WTC11 (cell line): ENCODE measurements at regions not wholly inside any gene's neighbourhood (a gene's known extent, or its start where the extent isn't known, plus 50 kb on each side); places are given as distances from the start of the nearest gene placed in this dataset.
A peak's percentile ranks its signal among the peaks of the same experiment; 100 is the strongest.

Experiments used
- ATAC-seq: fragments of 200-7000 bp; cut with Tn5 transposase; 2 replicates; pipeline ENCODE4 v1.10.0; 2021; ENCODE audit warnings: mild to moderate bottlenecking, moderate library complexity
- CTCF ChIA-PET: fragments of 300-600 bp; sonication (Branson Sonifier 250); formaldehyde crosslinking; loops from one replicate; lab custom pipeline; 2021; ENCODE audit warnings: antibody characterized with exemption; lab: Charles Lee
- POLR2A ChIA-PET: fragments of 350-600 bp; sonication (Branson Sonifier 250); formaldehyde crosslinking; loops from one replicate; lab custom pipeline; 2021; ENCODE audit warnings: antibody characterized with exemption; lab: Charles Lee
- DNase-seq: peaks from one replicate; pipeline ENCODE4 v3.0.0; 2021; ENCODE audit warnings: low spot score
- H3K27ac Mint-ChIP-seq: 2 replicates; pipeline ENCODE4 v1.8.0; 2021; ENCODE audit warnings: mixed read lengths
- H3K27me3 Mint-ChIP-seq: 2 replicates; pipeline ENCODE4 v1.8.0; 2021; ENCODE audit warnings: low read depth, mild to moderate bottlenecking, moderate library complexity, mixed read lengths
- H3K36me3 Mint-ChIP-seq: 2 replicates; pipeline ENCODE4 v1.8.0; 2021; ENCODE audit warnings: mixed read lengths
- H3K4me1 Mint-ChIP-seq: 2 replicates; pipeline ENCODE4 v1.8.0; 2022; ENCODE audit warnings: mixed read lengths
- H3K4me3 Mint-ChIP-seq: 2 replicates; pipeline ENCODE4 v1.8.0; 2021; ENCODE audit warnings: mild to moderate bottlenecking, moderate library complexity, mixed read lengths
- H3K9me3 Mint-ChIP-seq: 2 replicates; pipeline ENCODE4 v1.8.0; 2021; ENCODE audit warnings: mixed read lengths
- ATF1 ChIP-seq: sonication (generic); formaldehyde crosslinking; IDR thresholded peaks from 2 replicates; pipeline ENCODE4 v1.8.1; 2023; ENCODE audit warnings: mild to moderate bottlenecking, moderate library complexity, missing genetic modification reagents
- CREB1 ChIP-seq: sonication (generic); formaldehyde crosslinking; IDR thresholded peaks from 2 replicates; pipeline ENCODE4 v1.8.0; 2023; ENCODE audit warnings: mild to moderate bottlenecking, missing genetic modification reagents
- CREM ChIP-seq: sonication (generic); formaldehyde crosslinking; IDR thresholded peaks from 2 replicates; pipeline ENCODE4 v1.8.1; 2022; ENCODE audit warnings: mild to moderate bottlenecking, missing genetic modification reagents, moderate library complexity
- E2F5 ChIP-seq: sonication (generic); formaldehyde crosslinking; IDR thresholded peaks from 2 replicates; pipeline ENCODE4 v1.8.1; 2022; ENCODE audit warnings: mild to moderate bottlenecking, moderate library complexity, missing genetic modification reagents
- GRHL2 ChIP-seq: fragments of 250-450 bp; sonication (Bioruptor Pico); IDR thresholded peaks from 2 replicates; pipeline ENCODE4 v1.8.0; 2022; ENCODE audit warnings: mild to moderate bottlenecking, moderate library complexity; ENCODE audit not compliant: insufficient replicate concordance, severe bottlenecking
- GTF2I ChIP-seq: fragments of 250-450 bp; sonication (Bioruptor Pico); conservative IDR thresholded peaks from 2 replicates; pipeline ENCODE4 v1.4.0; 2021; ENCODE audit warnings: mild to moderate bottlenecking
- HMGA2 ChIP-seq: fragments of 250-450 bp; sonication (Bioruptor Pico); IDR thresholded peaks from 2 replicates; pipeline ENCODE4 v1.4.0; 2021; ENCODE audit warnings: mild to moderate bottlenecking, moderate library complexity
- HMGXB4 ChIP-seq: sonication (generic); formaldehyde crosslinking; IDR thresholded peaks from 2 replicates; pipeline ENCODE4 v1.8.1; 2023; ENCODE audit warnings: mild to moderate bottlenecking, moderate library complexity, missing genetic modification reagents
- IRF1 ChIP-seq: sonication (generic); formaldehyde crosslinking; IDR thresholded peaks from 2 replicates; pipeline ENCODE4 v1.8.0; 2023; ENCODE audit warnings: missing genetic modification reagents
- NFATC4 ChIP-seq: fragments of 250-450 bp; sonication (Bioruptor Pico); IDR thresholded peaks from 2 replicates; pipeline ENCODE4 v1.9.0; 2021; ENCODE audit warnings: mild to moderate bottlenecking
- NFE2L1 ChIP-seq: sonication (generic); formaldehyde crosslinking; IDR thresholded peaks from 2 replicates; pipeline ENCODE4 v1.8.1; 2023; ENCODE audit warnings: missing genetic modification reagents
- TEAD1 ChIP-seq: sonication (generic); formaldehyde crosslinking; IDR thresholded peaks from 2 replicates; pipeline ENCODE4 v1.8.0; 2022; ENCODE audit warnings: mild to moderate bottlenecking, missing genetic modification reagents
- TP53 ChIP-seq: sonication (generic); formaldehyde crosslinking; IDR thresholded peaks from 2 replicates; pipeline ENCODE4 v1.8.1; 2023; ENCODE audit warnings: mild to moderate bottlenecking, missing genetic modification reagents
- USF1 ChIP-seq: sonication (generic); formaldehyde crosslinking; IDR thresholded peaks from 2 replicates; pipeline ENCODE4 v1.8.0; 2022; ENCODE audit warnings: mild to moderate bottlenecking, missing genetic modification reagents
- ZBTB21 ChIP-seq: sonication (generic); formaldehyde crosslinking; IDR thresholded peaks from 2 replicates; pipeline ENCODE4 v1.8.1; 2023; ENCODE audit warnings: mild to moderate bottlenecking, missing genetic modification reagents, borderline replicate concordance
- ZMAT4 ChIP-seq: fragments of 250-450 bp; sonication (Bioruptor Pico); IDR thresholded peaks from 2 replicates; pipeline ENCODE4 v1.9.0; 2021; ENCODE audit warnings: mild to moderate bottlenecking
- ZNF219 ChIP-seq: sonication (generic); formaldehyde crosslinking; IDR thresholded peaks from 2 replicates; pipeline ENCODE4 v1.8.0; 2023; ENCODE audit warnings: missing genetic modification reagents, mild to moderate bottlenecking, borderline replicate concordance
- ZNF232 ChIP-seq: sonication (generic); formaldehyde crosslinking; IDR thresholded peaks from 2 replicates; pipeline ENCODE4 v1.8.0; 2022; ENCODE audit warnings: mild to moderate bottlenecking, missing genetic modification reagents
- TF ChIP-seq, protein P1 (sequence below): sonication (generic); formaldehyde crosslinking; IDR thresholded peaks from 2 replicates; pipeline ENCODE4 v1.8.1; 2022; ENCODE audit warnings: missing genetic modification reagents, borderline replicate concordance

- Mint-ChIP-seq H3K9me3 (peaks cover 5% of the 10 kb centered on the region), H3K4me1 (peaks cover 6% of the 10 kb centered on the region), H3K27ac (no peak overlapping the region), H3K27me3 (no peaks in the 10 kb centered on the region), H3K36me3 (no peaks in the 10 kb centered on the region), H3K4me3 (no peak overlapping the region)
- POLR2A ChIA-PET = no interaction called here
- TF ChIP-seq TP53 (CRISPR knock-in tag) = no peak
- TF ChIP-seq HMGXB4 (CRISPR knock-in tag) = no peak
- TF ChIP-seq TEAD1 (CRISPR knock-in tag) = no peak
- no peak for TF ChIP-seq ZNF232 (CRISPR knock-in tag)
- TF ChIP-seq ZMAT4 (CRISPR knock-in tag) = no peak
- TF ChIP-seq GRHL2 (CRISPR knock-in tag) = no peak
- no peak for TF ChIP-seq GTF2I (CRISPR knock-in tag)
- TF ChIP-seq USF1 (CRISPR knock-in tag) = no peak
- DNase-seq (no peak), ATAC-seq (no peak)
- CTCF ChIA-PET = no interaction called here
Observed at GRCh38 chr2:226358688-226359087, 440.9 kb downstream of the IRS1 start.

GRCh38 chr2:226357816-226358215 is 441.8 kb downstream of the IRS1 start:
- ChIA-PET CTCF (no interaction called here), POLR2A (no interaction called here)
- H3K4me3 Mint-ChIP-seq = no peak overlapping the region
- no peak for TF ChIP-seq ZNF219 (CRISPR knock-in tag)
- peaks cover 14% of the 10 kb centered on the region for H3K4me1 Mint-ChIP-seq
- no peaks in the 10 kb centered on the region for H3K36me3 Mint-ChIP-seq
- H3K27ac Mint-ChIP-seq = no peak overlapping the region
- ATAC-seq (no peak), DNase-seq (no peak)
- H3K27me3 Mint-ChIP-seq = no peaks in the 10 kb centered on the region
- H3K9me3 Mint-ChIP-seq = peaks cover 5% of the 10 kb centered on the region

GRCh38 chr2:226355600-226355999 is 444.0 kb downstream of the IRS1 start:
- no peaks in the 10 kb centered on the region for H3K36me3 Mint-ChIP-seq
- TF ChIP-seq E2F5 = no peak
- no peak for TF ChIP-seq ATF1
- TF ChIP-seq CREM = no peak
- TF ChIP-seq CREB1 (CRISPR knock-in tag) = no peak
- TF ChIP-seq IRF1 = no peak
- H3K4me1 Mint-ChIP-seq = peaks cover 16% of the 10 kb centered on the region
- H3K27me3 Mint-ChIP-seq = no peaks in the 10 kb centered on the region
- DNase-seq (no peak), ATAC-seq (no peak)
- H3K27ac Mint-ChIP-seq = no peak overlapping the region
- POLR2A ChIA-PET = no interaction called here
- H3K4me3 Mint-ChIP-seq = no peak overlapping the region
- peaks cover 12% of the 10 kb centered on the region for H3K9me3 Mint-ChIP-seq
- CTCF ChIA-PET = no interaction called here

DNA sequence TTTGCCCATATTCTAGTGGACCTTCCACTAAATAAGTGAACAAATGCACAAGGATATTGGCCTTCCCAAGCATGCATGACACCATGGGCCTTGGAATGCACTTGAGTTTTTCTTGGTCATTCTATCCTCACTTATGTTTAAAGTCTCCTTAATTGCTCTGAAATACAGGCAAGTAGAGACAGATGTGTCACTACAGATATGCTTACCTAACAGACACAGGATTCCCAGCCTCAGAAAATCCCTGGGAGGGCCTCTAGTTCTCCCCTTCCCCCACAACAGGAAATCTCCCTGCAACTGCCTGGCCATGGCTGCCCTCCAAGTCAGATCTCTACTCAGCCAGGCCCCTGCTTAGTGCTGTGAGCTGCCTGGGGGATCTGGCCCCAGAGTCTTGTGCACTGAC is 445.2 kb downstream of the IRS1 start:
- Mint-ChIP-seq H3K36me3 (no peaks in the 10 kb centered on the region), H3K9me3 (peaks cover 20% of the 10 kb centered on the region), H3K4me1 (peaks cover 16% of the 10 kb centered on the region), H3K27ac (no peak overlapping the region), H3K4me3 (no peak overlapping the region), H3K27me3 (no peaks in the 10 kb centered on the region)
- POLR2A ChIA-PET = no interaction called here
- CTCF ChIA-PET = no interaction called here
- peak; percentile 61; the same call in 1 of the 2 replicates for ATAC-seq
- DNase-seq = no peak
- no peak for TF ChIP-seq ZBTB21 (CRISPR knock-in tag)
- TF ChIP-seq NFATC4 (CRISPR knock-in tag) = no peak
- TF ChIP-seq, protein P1, sequence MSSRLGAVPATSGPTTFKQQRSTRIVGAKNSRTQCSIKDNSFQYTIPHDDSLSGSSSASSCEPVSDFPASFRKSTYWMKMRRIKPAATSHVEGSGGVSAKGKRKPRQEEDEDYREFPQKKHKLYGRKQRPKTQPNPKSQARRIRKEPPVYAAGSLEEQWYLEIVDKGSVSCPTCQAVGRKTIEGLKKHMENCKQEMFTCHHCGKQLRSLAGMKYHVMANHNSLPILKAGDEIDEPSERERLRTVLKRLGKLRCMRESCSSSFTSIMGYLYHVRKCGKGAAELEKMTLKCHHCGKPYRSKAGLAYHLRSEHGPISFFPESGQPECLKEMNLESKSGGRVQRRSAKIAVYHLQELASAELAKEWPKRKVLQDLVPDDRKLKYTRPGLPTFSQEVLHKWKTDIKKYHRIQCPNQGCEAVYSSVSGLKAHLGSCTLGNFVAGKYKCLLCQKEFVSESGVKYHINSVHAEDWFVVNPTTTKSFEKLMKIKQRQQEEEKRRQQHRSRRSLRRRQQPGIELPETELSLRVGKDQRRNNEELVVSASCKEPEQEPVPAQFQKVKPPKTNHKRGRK (CRISPR knock-in tag) = no peak
- no peak for TF ChIP-seq NFE2L1
- no peak for TF ChIP-seq GRHL2 (CRISPR knock-in tag)
- TF ChIP-seq HMGA2 (CRISPR knock-in tag) = no peak
